Activated CD4-positive, alpha-beta T cell treated with anti-CD3 and anti-CD28 coated beads for 48 hours (primary cell): ENCODE measurements at regions not wholly inside any gene's neighbourhood (a gene's known extent, or its start where the extent isn't known, plus 50 kb on each side); places are given as distances from the start of the nearest gene placed in this dataset.

ENCODE experiments used
- DNase-seq: peaks from one replicate; pipeline ENCODE4 v3.0.0-alpha.2; 2020

DNA sequence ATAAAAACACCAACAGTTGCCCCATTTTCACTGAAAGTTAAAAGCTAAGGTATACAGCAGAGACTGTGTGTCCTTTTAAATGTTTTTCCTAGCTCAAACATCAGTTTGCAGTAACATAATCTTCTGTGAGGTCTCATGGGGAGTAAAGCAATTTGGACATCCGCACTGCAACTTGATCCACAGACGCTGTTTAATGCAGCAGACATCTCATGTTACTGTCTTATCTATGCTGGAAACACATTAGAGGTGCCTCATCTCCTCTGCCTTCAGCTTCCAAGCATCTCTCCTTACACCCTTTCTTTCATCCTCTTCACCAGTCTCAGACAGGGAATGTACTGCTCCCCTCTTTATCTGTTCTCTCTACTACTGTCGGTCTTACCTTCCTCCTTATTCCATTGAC is 53.7 kb upstream of the ATP11B start:
- DNase-seq = no peak

GRCh38 chr3:182740710-182741109 is 52.6 kb upstream of the ATP11B start:
- no peak for DNase-seq

- no peak for DNase-seq
Measured at GRCh38 chr3:182741214-182741613, 52.1 kb upstream of the ATP11B start.
